WI38 (cell line): ENCODE measurements at regions not wholly inside any gene's neighbourhood (a gene's known extent, or its start where the extent isn't known, plus 50 kb on each side); places are given as distances from the start of the nearest gene placed in this dataset.

Source experiments
- H3K4me3 ChIP-seq: 2 replicates; pipeline ENCODE4 v1.5.1; 2011; ENCODE audit warnings: low read depth, mild to moderate bottlenecking, control low read depth, low read length
- CTCF ChIP-seq: IDR thresholded peaks from 2 replicates; pipeline ENCODE4 v1.5.1; 2012; ENCODE audit warnings: low read depth, mild to moderate bottlenecking, control low read depth, low read length

- TF ChIP-seq CTCF = no peak
- no peak overlapping the region for H3K4me3 ChIP-seq
Observed at GRCh38 chr18:28588884-28589549, 412.1 kb upstream of the CDH2 start.

GRCh38 chr18:28584731-28585130, 407.8 kb upstream of the CDH2 start:
- no peak for TF ChIP-seq CTCF
- H3K4me3 ChIP-seq = no peak overlapping the region

GRCh38 chr18:28582724-28583123, 405.8 kb upstream of the CDH2 start:
- TF ChIP-seq CTCF = no peak
- no peak overlapping the region for H3K4me3 ChIP-seq

- TF ChIP-seq CTCF = no peak
- H3K4me3 ChIP-seq = no peak overlapping the region
Observed at GRCh38 chr18:28581521-28582071, 404.7 kb upstream of the CDH2 start.

- TF ChIP-seq CTCF = no peak
Observed at GRCh38 chr18:28576941-28577340, 400.0 kb upstream of the CDH2 start.

GRCh38 chr18:28575123-28575522, 398.2 kb upstream of the CDH2 start:
- H3K4me3 ChIP-seq = no peak overlapping the region
- no peak for TF ChIP-seq CTCF

More at GRCh38 chr18:28576941-28577340, 400.0 kb upstream of the CDH2 start:
- H3K4me3 ChIP-seq = no peak overlapping the region

- H3K4me3 ChIP-seq = no peak overlapping the region
- TF ChIP-seq CTCF = no peak
Observed at GRCh38 chr18:28574175-28574574, 397.2 kb upstream of the CDH2 start.
